GM18861 (cell line): ENCODE measurements at regions not wholly inside any gene's neighbourhood (a gene's known extent, or its start where the extent isn't known, plus 50 kb on each side); places are given as distances from the start of the nearest gene placed in this dataset.

Experiments used
- ATAC-seq: cut with Tn5 transposase; IDR thresholded peaks from one replicate; pipeline ENCODE4 v1.9.1; 2021; ENCODE audit not compliant: unreplicated experiment

DNA sequence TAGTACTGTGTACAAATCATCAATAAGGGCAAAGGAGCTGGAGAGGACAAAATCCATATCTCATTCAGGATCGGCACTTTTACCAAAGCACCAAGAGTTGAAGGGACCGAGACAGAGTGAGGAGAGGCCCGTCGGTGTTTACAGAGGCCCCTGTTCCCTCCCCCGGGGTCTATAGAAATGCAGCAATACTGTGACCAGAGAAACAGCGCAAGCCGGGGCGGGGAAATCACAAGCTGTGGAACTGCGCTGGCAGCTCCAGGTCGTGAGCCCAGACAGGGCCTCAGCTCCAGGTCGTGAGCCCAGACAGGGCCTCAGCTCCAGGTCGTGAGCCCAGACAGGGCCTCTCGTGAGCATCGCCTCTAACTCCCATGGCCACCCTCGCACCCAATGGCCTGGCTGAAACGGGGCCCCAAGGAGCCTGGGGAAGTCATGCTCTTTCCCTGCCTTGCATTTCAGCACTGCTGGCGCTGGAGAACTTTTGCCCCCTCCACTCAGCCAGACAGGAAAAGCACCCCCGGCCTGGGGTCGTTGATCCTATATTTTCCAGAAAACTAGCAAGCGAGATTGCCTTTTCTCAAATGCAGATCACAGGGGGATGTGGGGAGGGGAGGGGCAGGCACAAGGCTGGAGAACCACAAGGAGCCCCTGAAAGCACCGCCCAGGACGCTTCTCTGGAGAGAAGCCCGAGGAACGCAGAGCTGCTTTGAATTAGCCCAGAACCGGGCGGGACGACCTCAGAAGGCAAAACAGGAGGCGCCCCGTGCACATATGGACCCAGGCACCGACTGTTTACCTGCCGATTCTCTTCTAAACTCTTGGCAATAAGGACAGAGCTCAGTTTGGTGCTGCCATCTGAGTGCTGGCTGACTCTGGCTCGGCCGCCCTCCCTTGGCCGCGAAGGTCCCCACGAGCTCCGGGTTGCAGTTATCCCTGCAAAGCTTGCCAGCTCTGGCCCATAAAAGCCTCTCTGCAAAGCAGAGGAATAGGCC is 223.7 kb downstream of the ACKR3 start:
- ATAC-seq = no peak

DNA sequence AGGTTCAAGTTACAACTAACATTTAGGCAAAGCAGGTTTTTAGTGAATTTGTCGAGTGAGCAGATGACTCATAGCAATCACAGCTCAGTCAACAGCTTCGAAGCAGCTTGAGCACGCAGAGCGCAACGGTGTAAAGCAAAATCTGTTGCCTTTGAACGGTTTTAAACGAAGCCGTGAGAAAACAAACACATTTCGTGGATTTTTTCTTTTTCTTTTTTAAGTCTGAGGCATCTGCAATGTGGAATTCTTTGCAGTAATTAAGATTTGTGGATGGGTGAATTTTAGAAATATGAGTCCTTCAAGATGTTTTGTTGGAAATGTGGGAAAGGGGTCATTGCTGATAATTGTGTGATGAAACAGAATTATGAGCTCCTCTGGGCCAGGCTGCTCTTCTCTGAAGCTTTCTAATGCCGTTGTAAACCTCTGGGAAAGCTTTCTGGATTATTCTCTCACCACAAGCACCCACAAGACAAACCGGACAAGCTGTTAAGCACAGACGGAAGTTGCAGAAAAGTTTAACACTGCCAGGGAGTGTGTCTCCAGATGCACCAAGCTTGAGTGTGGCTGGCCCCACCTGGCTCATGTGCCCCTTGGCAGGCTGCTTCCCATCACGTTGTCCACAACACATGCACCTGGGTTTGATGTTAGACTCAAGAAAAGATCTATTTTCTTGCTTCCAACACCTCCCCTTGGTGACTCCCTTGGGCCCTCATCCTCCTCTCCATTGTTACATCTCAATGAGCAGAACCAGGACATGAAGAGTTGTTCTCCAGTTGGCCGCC is 224.7 kb downstream of the ACKR3 start:
- no peak for ATAC-seq

DNA sequence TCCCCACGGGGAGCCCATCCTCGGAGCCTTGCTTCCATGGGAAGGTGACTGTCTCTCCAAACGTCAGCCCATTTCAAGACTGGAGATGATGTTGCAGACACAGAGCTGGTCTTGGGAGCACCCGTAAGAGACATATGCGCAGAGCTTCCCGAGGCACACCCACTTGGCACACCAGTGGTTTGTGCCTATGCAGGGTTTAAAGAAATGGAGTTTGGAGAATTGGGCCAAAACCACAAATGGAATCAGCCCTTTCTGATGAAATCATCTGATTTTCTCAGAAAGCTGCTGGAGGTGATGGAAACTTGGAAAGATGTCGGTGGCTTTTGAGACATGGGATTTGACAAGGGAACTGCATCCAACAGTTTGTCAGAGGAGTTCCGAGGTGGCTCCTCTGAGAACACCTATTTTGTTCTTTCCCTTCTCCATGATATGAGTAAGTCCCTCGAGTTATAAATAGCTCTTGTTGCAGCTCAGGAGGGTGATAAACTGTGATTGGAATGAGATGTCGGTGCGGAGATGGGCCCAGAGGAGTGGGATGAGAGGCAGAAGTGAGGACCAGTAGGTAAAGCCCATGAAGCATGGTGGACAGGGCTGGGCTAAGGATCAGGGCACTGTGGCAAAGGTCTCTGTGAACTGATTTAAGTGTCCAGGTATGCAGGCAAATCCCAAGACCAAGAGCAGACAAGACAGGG is 225.7 kb downstream of the ACKR3 start:
- no peak for ATAC-seq

DNA sequence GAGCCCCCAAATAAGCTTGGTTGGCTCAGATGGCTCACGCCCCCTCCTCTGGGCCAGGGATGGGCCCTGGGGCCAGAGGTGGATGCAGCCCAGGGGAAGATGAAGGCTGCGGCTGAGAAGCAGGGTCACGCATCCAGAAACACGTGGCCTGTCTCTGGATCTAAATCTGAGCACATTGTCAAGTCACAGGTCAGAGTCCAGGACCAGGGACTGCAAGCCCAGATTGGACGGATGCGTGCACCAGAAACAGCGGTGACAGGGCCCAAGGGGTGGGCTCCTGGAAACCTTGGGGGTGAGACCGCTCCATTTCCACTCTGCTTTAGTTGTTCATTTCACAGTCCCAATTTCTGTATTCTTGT is 226.2 kb downstream of the ACKR3 start:
- ATAC-seq = no peak

DNA sequence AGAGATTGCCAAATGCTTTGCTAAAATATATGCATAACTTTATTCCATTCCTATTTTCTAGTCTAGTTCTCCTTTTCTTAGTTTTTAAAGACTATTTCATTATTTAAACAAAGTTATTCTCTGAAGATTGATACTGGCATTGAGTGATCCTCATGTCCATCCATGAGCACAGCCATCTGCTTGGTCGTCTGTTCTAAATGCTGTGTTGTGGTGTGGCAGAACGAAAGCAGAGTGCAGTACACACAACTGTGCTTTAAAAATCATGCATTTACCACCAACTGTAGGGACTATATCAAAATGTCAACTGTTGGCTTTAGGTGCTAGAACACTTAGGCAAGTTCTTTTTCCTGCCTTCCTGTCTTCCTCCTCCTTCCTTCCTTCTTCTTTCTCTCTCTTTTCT is 226.6 kb downstream of the ACKR3 start:
- no peak for ATAC-seq

DNA sequence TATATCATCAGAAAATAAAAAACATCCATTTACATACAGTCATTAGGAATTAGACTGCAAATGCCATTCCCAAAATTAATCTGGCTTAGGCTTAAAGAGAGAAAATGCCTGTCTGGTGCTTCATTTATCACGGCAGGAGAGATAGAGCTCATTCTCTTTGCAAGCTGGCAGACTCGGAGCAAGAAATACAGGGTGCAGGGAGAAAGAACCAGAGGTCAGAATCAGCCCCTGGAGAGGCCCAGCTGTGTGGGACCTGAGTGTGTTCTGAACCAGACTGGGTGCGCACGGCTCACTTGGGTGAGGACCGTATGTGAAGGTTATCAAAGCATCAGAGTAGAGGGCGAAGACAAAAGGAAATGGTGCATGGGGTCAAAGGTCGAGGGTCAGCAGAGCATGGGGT is 227.8 kb downstream of the ACKR3 start:
- no peak for ATAC-seq

DNA sequence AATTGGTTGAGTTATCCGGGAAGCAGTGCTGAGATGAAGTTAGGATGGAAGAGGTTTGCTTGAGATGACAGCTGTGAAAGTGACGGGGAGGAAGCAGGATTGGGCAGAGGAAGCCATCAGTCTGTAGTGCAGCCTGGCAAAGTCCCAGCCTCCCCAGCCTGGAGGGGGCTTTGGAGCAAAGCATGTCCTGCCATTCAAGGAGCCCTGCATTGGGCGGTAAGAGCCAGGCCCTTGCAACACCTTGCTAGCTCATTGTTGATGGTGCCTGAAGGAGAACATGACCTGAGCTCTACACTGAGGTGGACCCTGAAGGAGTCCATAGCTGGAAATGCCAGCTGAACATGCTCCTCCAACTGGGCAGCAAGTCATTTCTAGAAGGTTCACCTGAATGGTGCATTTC is 228.9 kb downstream of the ACKR3 start:
- ATAC-seq = no peak

DNA sequence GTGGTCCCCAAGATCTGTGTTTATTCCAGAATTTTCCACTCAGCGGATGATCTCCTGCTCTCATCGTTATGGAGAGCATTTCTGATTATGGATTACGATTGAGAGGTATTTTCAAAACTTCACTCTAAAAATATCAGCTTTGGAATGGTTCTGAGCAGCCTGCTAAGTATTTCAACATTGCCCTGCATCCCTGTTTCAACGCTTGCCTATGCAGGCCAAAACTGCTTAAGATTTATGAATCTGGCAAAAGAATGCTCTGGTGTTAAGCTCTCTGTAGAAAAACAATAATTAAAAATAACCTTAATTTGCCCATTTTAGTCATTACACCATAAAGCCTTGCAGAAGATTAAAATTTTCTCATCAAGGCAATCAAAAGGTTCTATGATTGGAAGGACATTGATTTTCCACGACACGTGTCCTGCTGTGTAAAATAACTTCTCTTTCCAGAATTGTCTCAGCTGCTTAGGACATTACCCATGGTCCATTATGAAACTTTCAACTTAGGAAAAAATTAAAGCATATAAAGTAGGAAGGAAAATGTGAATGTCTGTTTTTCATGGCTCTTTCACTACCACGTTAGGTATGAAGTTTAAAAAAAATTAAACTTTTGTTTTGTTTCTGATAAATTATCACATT is 229.9 kb downstream of the ACKR3 start:
- ATAC-seq = no peak

DNA sequence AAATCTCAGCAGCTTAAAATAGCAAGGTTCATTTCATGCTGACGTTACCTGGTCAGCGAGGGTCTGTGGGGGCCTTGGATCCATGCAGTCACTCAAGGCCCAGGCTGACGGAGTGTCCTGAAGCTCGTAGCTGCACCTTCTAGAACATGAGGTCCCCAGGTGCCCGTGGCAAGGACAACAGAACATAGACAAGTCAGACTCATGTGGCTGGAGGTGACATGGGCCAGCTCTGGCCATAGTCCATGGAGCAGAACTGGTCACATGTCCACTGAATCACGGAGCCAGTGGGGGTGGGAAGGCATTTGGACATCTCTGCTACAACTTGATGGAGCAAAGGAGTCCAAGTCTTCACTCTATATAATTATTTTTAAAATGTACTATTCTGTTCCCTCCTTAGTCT is 233.2 kb downstream of the ACKR3 start:
- ATAC-seq = no peak

DNA sequence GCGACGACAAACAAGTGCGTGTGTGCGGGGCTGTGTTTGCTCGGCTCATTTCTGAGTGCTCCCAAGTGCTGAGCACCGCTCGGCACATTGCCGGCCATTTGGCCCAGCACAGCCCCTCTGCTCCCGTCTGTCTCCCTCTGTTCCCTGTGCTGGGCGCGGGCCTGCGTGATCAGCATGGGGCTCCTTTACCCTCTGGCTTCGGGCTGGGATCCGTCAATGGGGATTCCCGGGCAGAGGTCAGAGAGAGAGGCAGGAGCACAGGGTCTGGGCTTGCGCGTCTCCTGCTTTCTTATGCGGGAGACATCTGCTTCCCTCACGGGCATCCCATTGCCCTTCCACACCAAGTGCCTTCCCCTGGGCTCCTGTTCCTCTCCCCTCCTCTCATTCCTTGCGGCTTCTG is 234.0 kb downstream of the ACKR3 start:
- no peak for ATAC-seq

DNA sequence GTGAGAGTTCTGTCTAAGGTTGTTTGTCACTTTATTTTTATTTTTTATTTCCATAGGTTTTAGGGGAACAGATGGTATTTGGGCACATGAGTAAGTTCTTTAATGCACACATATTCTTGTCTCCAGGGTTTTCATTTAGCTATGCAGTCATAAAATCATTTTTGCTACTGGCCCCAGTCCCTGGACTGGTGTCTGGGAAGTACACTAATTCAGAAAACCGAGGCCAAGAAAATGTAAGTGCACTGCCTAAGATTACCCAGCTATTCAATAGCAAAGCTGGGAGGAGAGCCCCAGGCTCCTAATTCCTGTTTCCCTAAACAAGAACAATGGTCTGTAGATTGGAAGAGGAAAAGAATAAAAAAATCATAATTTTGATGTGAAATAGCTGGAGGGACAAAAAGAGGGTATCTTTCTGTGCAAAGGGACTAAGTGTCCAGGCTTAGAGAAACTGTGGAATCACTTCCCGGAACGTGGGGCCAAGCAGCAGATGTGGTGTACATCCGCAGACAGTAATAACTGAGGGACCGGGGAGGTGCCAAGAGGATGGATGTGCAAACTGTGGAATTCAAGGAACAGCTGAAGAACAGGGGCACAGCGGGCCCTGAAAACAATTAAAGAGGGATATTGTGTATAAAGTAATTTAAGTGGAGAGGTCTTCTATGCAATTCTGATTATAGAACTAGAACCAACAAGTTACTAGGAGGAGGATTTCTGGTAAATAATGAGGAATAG is 236.3 kb downstream of the ACKR3 start:
- no peak for ATAC-seq

DNA sequence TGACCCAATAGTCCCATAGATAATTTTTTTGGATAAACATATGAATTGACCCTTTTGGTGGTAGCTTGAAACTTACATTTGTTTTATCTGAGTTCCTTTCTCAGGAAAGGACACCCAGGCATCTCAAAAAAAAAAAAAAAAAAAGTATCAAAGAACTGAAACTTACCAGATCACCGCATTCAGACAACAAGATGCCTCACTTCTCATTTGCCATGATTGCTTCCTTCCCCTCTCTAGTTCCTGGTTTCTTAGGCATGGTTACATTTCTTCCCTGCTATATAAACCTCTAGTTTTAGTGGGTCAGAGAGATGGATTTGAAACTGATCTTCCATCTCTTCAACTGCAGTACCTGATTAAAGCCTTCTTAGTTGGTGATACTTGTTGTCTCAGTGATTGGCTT is 240.1 kb downstream of the ACKR3 start:
- no peak for ATAC-seq

DNA sequence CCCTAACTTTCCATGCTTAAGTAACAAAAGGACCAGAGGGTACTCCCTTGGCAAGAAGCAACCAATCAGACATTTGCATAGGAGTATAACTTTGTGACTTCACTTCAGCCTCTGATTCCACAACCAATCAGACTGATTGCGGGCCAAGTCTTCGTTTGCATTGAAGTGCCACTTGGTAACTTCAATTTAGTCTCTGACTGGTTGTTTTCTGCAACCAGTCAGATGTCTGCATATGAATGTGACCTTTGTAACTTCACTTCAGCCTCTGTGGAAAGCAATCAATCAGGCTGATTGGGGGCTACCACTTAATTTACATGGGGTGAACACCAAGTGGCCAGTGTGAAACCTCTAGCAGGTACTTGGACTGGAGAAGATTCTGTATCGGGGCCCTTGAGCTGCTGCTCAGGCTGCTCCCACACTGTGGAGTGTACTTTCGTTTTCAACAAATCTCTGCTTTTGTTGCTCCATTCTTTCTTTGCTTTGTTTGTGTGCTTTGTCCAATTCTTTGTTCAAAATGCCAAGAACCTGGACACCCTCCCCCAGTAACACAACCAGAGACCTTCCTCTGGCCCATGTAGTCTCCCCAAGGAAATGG is 241.5 kb downstream of the ACKR3 start:
- no peak for ATAC-seq

DNA sequence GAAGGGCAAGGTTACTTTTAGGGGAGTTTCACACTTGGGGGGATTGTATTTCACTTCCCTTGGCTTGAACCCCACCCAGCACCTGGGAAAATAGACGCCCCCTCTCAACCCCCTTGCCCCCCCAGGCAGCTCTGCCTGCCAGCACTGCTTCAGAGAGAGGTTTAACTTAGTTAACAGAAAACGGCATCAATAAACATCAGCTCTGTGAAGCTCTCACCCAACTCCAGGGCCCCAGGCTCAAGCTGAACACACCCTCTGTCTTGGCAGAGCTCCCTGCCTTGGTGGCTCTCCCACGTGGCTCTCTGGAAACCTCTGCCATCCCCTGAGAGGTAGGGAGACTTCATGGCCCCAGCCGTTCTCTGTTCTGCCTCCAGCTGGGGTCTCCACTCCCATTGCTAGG is 244.1 kb downstream of the ACKR3 start:
- no peak for ATAC-seq

DNA sequence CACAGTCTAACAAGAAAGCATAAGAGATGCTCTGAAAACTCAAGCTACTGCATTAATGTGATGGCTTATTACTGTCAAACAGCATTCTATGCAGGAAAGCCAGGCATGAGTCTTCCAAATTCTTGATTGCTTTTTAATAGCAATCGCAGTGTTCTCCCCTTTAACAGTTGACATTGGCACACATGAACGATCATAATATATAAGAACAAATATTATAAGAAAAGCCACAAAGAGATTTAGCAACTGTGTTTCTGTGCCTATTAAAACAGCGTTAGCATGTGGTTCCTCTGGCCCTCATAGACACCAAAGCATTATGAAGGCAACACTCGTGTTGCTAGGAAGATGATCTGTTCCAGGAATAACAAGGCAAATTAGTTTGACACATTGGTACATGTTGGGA is 245.0 kb downstream of the ACKR3 start:
- ATAC-seq = no peak

DNA sequence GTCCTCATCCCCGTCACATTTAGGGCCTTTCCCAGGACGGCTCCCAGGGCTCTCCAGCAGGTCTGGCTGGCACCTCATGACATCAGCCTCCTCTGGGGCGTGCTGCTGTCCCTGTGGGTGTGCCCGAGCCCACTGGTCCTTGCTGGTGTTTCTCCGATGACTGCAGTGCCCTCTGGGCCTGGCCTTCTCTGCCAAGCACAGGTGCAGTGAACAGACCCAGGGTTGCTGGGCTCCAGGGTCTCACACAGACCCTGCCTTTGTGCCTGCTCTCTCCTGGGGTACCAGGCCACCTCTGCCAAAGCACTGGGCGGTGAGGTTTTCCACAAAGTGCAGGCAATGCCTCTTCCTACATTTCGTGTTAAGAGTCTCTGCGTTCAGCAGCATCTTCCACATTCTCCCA is 246.1 kb downstream of the ACKR3 start:
- no peak for ATAC-seq

DNA sequence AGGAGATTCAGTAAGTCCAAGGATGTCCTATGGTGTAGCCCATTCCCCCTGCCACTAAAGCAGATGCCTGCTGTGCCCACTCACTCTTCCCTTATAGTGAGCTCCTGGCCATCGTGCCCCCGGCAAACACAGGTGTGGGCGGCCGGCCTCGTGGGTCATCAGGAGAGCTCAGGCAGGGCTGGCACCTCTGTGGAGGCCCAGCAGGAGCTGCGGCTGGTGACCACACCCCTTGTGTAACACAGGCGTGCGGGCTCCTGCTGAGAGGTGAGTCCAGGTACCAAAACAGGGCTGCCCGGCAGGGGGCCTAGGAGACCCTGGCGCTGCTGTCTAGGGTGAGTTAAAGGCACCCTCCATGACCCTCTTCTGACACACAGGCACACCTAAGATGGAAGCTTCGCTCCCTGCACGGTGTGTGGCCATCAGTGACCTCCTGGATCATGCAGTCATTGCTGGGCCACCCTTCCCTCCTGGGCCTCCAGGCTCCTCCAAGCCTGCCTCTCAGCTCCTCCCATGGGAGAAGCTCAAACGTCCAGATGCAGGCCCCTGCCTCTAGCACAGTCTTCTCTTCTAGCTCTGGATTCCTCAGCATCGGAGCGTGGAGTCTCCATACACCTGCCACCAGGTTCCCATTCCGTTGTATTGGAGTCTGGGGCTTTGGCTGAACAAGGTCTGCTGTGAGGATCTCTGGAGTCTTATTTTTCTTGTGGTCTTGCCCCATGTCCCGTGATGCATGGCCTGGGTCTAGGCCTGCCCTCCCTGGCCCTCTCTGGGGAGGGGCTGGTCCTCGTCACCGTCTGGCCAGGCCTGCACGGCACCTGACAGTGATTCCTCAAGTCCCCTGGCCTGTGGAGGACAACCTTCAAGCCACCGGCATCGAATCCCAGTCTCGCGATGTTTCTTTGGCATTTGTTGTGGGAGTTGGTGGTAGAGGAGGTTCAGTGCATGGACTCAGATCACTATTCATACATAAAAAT is 246.9 kb downstream of the ACKR3 start:
- no peak for ATAC-seq

DNA sequence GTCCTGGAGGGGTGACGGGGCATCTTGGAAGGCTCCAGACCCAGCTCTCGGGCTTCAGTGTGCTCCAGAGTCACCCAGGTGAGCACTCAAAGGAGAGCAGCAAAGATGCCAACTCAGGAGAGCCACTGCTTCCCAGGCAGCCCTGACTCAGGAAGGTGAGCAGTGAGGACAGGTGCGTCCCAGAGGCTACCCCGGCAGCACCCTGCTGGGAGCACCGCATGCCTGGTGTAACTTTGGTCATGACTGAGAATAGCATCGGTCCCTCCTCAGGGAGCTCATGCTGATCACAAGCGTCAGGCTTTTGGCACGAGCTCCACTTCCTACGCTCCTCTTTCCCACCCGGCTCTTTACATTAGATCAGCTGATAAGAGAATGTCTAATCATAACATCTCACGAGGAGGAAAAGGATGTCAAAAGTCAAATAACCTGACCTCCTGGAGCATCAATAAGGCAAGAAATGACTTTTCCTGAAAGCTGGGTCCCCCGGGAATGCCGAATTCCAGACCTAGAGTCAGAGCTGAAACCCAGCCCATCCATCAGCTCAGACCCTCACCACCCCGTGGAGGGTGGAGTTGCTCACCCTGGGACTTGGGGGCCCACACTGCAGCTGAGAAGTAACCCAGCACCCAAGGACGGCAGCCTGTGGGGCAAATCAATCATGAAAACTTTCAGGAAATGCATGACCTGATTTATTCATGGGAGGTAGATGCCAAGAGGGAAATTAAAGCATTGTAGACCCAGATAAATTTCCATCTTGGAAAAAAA is 248.8 kb downstream of the ACKR3 start:
- ATAC-seq = no peak
